GM19328 (cell line): ENCODE measurements at regions not wholly inside any gene's neighbourhood (a gene's known extent, or its start where the extent isn't known, plus 50 kb on each side); places are given as distances from the start of the nearest gene placed in this dataset.
"Not testable (repeated sequence)": the region's sequence is repeated elsewhere in the genome, so short reads cannot be mapped to it uniquely, and the experiment has no call there.

Source experiments
- ATAC-seq: cut with Tn5 transposase; IDR thresholded peaks from one replicate; pipeline ENCODE4 v1.9.1; 2021; ENCODE audit warnings: mild to moderate bottlenecking, moderate library complexity; ENCODE audit not compliant: unreplicated experiment

DNA sequence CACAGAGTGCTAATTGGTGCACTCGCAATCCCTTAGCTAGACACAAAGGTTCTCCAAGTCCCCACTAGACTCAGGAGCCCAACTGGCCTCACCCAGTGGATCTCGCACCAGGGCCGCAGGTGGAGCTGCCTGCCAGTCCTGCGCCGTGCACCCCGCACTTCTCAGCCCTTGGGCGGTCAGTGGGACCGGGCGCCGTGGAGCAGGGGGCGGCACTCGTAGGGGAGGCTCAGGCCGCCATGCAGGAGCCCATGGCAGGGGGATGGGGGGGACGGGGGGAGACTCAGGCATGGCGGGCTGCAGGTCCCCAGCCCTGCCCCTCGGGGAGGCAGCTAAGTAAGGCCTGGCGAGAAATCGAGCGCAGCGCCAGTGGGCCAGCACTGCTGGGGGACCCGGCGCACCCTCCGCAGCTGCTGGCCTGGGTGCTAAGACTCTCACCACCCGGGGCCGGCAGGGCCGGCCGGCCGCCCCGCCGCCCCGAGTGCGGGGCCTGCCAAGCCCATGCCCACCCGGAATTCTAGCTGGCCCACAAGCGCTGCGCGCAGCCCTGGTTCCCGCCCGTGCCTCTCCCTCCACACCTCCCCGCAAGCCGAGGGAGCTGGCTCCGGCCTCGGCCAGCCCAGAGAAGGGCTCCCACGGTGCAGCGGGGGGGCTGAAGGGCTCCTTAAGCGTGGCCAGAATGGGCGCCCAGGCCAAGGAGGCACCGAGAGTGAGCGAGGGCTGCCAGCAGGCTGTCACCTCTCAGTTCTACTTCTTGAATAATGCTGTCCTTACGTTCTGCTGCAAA lies 258.2 kb downstream of the GALC start:
- ATAC-seq, result not testable (repeated sequence)

DNA sequence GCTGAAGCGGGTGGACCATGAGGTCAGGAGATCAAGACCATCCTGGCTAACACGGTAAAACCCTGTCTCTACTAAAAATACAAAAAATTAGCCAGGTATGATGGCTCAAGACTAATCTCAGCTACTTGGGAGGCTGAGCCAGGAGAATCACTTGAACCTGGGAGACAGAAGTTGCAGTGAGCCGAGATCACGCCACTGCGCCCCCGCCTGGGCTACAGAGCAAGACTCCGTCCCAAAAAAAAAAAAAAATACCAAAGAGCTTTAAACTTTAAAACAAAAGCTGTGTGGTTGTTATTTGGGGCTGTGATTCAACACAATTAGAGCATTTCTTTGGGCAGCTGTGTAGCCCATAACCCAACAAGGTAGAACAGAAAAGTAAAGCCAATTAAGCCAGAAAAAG lies 259.9 kb downstream of the GALC start:
- not testable (repeated sequence) for ATAC-seq

DNA sequence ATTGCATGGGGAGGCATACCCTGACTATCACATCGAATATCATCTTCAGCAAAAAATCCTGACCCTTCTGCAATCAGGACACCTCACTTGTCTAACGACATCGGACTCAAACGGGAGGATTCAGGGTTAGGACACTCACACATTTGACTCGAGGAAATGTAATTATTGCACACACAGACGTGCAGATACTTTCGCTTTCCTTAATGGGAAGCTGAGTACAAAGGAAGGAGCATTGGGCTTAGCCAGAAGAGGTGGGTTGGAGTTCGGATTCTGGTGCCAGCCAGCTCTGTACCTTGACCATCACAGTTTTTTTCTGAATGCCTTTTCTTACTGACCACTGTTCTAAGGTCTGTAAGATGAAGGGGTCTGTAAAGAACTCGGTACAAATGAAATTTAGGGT lies 260.4 kb downstream of the GALC start:
- ATAC-seq, result no peak

DNA sequence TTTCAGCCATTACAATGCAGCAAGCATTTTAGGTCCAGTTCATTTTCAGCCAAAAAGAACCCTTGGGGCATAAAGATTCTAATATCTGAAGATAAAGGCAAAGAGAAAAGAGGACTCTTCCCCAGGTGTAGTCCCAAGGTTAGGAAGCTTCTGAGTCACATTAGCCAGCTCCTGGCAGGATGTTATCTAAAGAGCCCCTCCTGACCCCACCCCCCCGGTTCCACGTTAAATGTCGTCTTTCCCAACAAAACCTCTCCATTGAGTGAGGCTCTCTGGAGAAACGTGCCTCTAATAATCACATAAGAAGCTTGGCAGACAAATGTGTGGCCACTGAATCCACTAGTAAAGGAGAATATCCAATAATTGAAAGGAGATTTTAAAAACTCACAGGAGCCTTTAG lies 267.7 kb downstream of the GALC start:
- ATAC-seq, result no peak

DNA sequence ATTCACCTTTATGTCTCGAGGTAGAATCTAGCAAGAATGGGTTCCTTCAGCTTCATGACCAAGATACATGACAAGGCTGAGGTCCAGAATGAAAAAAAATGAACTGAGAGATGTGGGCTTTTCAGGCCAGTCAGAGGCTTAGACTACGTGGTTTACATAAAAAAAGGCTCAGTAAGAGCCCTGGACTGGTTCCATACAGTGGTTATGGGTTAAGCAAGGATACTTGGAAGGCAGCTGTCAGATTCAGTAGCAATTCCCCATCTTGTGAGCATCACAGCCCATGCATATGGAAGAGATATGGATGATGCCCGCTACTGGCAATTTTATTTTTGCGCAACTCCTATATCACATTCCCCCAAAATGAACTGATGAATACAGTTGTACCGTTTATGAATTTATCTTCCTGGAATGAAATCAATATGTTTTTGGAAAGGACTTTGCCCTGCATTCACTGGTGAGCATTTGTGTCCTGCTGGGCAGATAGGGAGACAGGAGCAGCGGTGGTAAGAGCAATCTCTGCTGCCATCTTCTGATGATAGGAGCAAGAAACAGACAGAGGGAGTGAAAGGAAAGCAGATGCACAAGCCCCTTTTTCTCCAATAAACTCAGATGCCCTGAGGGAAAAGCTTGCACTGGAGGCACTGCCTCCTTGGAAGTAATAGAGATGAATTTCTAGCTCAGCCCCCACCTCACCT lies 280.4 kb downstream of the GALC start:
- no peak for ATAC-seq

DNA sequence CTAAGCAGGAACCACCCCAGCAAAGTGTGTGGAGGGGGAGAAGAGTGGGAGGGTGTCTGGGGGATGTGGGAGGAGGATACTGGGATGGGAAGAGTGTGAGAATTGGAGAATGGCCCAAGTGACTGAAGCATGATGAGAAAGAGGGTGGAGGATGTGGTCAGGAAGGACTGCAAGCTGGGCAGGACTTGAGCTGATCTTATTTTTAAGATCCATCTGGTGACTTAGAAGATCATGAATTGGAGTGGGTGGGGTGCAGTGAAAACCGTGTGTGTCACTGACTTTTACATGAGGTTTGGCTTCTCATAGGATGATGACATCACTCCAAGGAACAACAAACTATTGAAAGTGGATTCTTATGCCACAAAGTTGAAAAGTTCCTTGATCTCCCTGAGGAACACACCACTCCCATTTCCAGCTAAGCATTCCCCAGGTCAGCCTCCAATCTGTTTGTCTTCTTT lies 287.5 kb downstream of the GALC start:
- ATAC-seq, result no peak

DNA sequence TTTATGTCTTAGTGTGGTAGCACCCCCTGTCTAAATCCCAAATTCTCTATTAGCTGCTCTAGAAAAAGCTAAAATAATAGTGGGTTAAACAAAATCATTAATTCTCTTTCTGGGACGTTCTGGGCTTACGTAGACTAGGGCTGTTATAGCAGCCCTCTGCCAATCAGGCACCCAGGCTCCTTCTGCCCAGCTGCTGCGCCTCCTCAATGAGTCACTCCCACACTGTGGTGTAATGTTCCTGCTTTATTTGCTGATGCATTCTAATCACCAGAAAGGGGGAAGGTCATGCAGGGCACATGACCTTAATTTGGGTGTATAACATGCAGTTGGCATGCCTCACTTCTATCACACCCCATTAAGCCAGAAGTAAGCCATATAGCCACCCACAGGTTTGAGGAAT lies 294.5 kb downstream of the GALC start:
- ATAC-seq, result no peak

DNA sequence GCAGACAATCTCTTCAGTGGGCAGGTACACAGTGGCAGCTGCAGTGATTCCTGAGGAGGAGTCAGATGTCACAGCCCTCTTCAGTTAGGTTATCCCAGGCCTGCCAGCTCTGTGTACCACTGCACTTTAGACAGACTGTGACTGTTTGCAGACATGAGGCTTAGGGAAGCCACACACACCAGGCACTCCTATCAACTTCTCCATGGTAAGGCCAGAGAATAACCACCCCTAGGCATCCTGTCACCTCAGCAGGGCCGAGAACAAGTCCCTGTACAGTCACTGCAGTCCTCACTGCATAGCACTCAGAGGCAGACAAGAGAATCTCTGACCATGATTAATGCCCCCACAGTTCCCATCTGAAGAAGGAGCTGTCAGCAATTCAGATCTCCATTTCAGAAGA lies 296.5 kb downstream of the GALC start:
- ATAC-seq, result no peak

DNA sequence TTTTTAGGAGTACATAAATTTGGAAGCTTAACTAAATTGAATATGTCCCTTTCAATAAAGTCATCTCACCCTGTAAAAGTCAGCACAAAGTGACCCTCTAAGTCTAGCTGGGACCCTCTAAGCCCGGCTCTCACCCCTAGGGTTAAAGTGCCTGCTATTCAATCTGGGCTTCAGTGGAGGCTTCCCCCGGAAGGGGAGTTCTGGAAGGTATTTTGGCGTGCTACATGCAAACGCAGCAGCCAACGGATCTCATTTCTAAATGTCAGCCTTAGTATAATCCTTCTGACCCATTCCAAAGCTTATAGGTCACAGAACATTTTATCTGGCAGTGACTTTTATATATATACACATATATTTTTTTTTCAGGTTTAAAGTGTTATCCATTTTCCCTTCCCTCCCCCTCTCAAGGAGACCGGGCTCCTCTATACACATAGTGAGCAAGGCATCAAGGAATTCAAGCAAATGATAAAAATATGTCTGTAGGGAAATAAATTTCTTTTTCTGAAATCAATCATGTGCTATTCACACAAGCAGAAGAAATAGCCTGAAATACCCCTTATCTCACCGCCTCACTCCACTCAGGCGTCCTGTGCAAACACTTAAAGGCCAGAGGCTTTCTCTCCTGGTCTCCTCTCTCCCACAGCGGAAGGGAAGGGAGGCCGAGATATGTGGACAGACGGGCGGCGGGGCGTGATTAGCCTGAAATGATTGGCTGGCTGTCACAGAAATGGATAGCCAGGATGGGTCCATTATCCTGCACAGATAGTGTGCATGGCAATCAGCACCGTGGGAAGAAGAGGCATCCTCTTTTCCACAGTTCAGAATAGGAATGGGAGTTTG lies 301.7 kb downstream of the GALC start:
- ATAC-seq, result no peak

DNA sequence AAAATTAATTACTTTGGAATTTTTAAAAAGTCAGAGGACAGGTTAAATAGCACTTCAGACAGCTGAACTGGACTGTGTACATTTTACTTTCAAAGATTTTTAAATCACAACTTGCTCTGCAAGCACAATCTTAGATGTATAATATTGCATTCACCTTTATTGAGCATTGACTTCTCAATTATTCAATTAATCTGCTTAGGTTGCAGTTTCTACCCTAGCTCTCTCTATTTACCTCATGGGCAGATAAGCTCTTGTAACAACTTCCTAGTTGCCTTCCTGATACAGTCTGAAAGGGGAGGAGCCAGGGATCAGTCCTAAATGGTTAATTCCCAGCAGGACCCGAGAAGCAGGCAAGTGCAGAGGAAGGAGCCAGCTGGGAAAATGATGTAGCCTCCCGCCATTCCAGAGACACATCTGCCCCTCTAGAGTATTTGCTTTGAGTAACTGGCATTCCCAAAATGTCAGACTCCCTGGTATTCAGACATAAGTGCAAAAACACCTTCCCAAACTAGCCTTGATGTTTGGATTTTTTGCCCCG lies 302.8 kb downstream of the GALC start:
- ATAC-seq, result no peak

DNA sequence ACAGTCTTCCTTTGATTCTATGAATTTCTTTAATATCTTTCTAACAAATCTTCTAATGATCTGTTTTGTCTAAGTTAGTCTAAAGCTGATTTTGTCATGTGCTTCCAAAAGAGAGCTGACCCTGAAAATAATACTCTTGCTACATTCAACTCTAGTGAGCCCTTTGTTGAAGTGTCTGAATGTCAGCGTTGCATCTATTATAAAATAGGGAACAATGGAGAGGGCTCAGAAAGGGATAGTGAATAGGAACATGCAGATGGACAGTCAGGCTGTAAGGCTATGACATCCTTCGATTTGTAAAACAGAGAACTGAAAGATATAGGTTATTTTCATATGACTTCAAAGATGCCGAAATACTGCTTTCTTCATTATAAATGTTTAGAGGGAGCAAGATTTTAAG lies 304.5 kb downstream of the GALC start:
- ATAC-seq, result no peak

DNA sequence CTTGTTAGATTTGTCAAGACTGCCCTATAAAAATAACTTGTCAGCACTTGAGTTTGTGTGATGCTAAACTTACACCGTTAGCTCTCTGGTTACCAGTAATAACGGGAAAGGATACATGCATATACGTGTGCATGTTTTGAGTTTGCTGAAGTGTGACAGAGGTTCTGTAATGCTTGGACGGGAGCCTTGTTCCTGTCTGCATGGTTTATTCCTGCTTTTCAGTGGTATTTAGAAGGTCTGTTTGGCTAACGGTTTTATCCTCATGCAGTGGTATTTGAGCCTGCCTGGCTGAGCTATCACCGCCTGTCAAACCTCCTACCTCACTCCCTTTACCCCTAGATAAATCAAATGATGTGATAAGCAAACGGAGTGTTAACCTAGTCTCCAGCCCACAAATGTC lies 305.6 kb downstream of the GALC start:
- ATAC-seq, result no peak

DNA sequence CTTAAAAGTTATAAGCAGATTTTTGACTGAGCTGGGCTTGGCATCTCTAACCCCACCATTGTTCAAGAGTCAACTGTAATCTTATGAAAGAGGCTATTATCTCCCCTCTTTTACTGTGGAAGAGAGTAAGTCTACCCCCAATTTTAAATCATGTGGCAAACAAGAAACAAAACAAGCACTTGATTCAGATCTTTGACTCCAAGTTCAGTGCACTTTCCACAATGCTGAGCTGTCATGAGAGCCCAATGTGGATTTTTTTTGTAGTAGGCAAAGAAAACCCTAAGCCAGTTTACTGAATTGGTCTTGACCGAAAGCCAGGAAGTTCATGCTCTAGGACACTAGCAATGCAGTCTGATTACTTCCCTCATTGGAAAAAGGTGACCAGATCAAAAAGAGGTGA lies 306.2 kb downstream of the GALC start:
- ATAC-seq, result no peak

DNA sequence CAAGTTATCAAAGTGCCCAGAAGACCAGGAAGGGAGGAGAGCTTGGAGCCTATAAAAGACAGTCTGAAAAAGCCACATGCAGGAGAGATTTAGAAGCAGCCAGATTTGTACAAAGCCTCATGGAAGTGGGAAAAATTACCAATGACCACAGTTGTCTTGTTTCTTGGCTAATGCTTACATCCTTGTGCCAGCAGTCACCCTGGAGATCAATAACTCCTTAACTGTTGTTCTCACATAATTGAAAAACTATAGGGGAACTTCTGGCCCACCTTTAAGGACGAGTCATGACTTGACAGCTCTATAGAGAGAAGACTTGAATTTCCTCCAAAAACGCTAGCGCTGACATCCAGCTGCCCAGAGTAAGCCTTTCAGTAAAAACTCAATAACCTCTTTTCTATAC lies 313.1 kb downstream of the GALC start:
- ATAC-seq, result no peak

DNA sequence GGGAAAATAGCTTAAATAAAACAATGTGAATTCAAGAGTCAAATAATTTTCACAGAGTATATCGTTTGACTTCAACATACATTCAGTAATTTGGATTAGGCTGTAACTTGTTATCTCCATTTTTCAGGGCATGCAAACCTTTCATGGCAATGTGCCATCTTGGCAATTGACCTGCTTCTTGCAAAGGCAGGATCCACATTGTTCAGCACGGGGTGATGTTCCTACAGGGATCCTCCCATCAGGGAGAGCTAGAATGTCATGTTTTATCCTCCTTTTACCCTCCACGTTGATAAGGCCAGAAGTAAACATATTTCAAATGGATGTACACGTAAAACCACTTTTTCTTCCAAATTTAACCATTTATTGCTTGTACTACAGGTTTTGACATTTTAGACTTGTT lies 314.4 kb downstream of the GALC start:
- ATAC-seq, result no peak

DNA sequence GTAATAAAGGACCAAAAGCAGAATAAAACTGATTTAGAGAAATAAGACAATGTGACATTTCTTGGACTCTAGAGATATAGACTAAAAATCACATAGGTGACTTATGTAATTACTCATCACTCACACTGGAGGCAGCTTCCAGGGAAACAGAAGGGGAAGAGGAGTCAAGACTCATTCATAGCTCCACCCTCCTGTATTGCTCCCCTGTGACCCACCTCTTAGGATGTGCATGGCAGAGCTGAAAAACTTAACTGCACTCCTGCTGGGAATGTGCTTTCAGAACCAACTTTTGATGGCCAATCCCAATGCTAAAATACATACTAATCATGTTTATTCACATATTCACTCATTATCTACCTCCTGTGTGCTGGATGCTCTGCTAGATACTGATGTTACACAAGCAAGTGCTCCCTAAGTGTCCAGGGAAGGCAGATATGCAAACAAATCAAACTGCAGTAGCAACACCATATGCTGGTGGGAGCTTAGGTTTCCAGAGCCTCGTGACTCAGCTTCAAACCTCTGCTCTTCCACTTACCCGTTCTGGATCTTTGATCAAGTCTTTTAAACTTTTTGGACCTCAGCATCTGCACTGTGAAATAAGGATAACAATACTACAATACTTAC lies 316.1 kb downstream of the GALC start:
- ATAC-seq, result no peak

DNA sequence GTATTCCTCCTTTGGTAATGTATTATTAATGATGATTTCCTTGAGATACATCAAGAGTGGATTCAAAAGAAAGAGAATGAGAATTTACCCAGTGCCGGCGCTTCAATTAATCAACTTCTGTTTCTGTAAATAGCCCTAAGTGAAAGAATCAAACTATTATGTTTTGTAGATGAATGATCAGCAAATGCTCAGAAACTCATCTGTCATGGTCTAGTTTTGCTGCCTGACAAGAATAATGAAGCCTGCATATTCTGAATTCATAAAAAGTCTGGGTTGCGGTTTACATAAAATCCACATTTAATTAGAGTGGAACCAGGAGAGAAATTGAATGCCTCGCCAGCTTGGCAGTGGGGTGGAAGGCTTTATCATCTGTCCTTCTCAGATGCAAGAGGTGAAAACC lies 325.3 kb downstream of the GALC start:
- ATAC-seq, result no peak

DNA sequence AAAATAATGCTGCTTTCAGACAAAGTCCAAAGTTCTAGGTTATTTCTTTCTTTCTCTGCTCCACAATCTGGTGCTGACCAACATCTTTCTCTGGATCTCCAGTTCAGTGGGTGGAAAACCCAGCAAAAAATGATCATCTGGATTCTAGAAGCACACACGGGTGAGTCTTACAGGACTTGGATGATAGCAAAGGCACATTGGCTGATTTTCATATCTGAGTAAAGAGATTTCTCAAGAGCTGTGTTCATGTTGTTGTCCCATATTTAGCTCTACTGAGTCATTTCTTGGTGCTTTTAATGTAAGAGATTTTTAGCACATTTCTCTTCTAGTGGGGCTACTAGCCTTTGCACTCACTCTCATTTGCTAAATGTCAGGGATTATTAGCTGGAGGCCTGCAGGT lies 336.7 kb downstream of the GALC start:
- ATAC-seq, result no peak

DNA sequence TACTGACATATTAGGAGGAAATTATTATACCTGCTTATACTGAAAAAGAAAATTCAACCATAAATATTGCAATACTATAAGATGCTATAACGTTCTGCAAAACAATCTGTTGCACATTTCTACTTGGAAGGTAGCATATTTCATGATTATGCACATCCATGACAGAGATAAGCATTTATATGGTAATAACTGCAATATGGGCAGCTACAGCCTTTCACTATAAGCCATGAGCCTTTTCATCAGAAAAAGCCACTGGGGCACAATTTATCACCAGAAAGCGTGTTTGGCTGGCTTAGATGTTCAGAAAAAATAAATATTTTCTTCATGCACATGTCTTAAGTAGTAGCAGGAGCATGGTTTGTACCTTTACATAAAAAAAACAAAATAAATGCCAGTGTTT lies 340.7 kb downstream of the GALC start:
- no peak for ATAC-seq

DNA sequence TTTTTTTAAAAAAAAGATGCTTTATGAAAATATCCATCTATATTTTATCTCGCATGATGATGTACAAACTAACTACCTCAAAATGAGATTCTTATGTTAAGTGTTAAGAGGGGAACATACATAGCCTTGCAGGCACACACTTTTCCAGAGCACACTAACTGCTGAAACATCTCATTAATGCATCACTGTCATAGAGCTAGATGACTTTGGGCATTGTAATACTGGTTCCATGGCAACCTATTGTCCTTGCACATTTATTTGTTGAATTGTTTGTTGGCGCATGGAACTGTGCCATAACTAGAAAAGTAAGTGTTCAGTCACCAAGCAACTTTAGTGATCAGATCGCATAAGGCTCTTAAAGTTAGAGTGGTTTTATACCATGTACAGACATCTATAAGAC lies 348.3 kb downstream of the GALC start:
- ATAC-seq, result no peak

DNA sequence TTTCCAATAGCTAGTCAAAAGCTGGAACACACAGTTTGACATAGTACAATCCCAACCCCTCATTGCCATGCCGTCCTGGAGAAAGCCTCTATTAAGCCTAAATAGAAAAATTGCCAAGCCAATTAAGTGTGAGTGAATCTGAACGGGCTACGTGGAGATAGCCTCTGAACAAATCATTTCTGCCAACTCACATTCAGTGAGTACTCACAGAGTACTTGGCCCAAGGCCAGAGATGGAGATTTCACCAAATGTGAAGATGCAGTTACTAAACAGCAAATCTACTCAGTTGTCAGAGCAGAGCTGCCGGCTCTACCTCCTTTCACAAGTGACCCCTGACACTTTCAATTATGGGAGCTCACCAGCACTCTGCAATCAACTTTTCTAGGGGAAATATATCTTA lies 350.0 kb downstream of the GALC start:
- no peak for ATAC-seq
